Right hindlimb (tissue), 1 donor: ENCODE measurements at regions not wholly inside any gene's neighbourhood (a gene's known extent, or its start where the extent isn't known, plus 50 kb on each side); places are given as distances from the start of the nearest gene placed in this dataset.
"Not testable (repeated sequence)": the region's sequence is repeated elsewhere in the genome, so short reads cannot be mapped to it uniquely, and the experiment has no call there.

Experiments used
- DNase-seq: peaks from one replicate; pipeline ENCODE4 v3.0.0-alpha.2; 2018

DNA sequence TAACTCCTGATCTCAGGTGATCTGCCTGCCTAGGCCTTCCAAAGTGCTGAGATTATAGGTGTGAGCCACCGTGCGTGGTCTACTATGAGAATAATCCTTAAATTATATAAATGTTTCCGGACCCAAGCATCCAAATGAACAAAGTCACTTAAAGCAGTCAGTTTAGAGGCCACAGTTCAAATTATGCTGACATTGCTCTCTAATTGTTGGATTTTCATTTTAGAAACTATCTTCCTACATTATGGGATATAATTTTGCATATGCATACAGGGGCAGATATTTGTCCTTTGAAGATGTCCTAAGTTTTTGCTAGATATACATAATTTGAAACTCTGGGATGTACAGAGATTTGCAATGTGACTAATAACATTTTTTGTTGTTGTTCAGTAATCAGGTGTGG is 390.1 kb downstream of the RND3 start:
- no peak for DNase-seq

DNA sequence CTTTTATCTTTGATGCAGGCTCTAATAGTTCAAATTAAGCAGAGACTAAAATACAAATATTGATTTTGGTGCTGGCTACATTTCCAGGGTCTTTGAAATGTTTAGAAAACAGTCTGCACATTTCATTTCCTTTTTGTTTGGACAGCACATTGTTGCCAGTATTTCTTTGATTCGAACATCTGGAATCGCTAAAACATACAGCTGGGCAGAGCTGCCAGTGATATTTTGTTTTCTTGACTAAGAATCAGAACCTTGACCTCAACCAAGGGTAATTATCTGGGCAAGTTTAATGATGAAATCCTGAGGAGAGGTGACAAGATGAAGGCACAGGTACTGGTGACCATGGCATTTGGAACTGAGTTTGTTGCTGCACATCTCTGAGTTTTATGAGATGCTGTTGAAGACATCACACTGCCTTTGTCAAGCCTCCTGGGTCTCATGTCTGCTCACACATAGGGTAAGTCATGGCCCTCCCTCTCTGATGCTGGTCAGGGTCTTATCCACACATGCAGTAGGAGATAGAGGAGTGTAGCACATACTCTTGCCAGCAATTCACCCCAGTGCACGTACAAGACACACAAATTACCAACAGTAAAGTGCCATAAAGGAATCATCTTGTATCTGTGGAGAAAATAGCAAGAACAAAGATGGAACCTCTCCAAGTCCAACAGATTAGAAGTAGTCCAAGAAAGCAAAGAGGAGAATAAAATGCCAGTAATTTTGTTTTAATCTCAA is 391.9 kb downstream of the RND3 start:
- no peak for DNase-seq

DNA sequence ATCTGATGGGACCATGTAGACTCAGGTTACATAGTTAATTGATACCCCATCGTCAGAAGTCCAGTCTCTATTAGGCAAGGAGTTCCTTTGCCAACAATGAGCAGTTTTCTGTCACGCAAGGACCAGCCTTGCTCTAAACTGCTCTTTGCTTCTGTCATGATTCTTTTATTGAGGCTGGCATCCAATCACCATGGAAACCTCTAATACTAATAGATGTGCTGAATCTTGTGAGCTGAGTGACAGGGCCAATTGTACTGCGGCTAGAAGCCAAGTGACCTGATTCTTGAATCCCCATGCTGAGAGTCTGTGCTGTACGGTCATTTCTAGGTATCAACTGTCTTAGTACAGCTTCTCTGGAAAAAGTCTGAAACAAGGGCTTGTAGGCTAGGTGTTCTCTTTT is 395.6 kb downstream of the RND3 start:
- peak; percentile 56 for DNase-seq

DNA sequence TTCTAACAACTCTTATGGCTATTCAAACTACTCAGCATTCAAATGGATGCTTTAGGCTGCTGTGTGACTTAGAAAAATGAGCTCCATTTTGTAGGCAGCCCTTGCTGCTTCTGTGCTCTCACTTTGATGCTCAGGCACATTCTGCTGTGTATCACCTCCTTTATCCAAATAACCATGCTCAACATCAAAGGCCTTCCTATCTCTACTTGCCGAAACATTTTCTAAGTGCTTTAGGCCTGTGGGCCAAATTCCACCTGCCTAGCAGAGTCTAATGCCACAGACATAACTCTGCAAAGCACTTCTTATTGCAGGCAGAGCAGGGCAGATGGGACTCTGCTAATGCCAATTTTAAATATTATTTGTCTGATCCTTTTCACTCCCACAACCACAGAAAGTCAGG is 397.4 kb downstream of the RND3 start:
- DNase-seq: no peak

DNA sequence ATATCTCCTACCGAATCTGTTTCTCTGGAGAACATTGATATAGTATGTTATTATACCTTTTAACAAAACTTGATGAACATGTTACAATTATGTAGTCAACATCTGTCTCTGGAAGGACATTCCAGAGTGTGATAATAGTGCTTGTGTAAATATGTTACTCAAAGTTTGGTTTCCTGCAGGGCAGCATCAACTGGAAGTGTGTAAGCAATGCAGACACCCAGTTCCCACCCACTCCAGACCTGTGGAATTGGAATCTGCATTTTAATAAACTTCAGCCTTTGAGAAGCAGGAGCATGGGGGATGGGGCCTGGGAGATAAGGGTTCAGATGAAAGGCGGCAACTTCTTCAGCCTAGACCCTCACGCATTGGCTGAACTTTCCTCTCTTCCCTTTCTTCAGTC is 398.9 kb downstream of the RND3 start:
- no peak for DNase-seq

DNA sequence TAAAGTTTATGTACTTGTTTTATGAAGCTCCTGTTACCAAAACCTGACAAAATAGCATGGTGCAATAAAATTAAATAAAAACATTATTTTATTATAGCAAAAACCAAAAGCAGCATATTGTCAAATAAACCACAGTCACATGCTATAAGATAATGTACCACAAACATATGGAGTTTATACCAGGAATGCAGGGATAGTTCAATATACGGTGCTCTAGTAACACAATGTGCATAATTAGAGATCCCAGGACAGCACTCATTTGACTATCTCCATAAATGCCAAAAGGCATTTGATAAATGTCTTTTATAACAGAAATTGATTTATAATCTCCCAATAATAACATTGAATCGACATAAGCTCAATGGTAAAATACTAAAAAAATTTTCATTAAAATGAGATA is 402.0 kb downstream of the RND3 start:
- no peak for DNase-seq

DNA sequence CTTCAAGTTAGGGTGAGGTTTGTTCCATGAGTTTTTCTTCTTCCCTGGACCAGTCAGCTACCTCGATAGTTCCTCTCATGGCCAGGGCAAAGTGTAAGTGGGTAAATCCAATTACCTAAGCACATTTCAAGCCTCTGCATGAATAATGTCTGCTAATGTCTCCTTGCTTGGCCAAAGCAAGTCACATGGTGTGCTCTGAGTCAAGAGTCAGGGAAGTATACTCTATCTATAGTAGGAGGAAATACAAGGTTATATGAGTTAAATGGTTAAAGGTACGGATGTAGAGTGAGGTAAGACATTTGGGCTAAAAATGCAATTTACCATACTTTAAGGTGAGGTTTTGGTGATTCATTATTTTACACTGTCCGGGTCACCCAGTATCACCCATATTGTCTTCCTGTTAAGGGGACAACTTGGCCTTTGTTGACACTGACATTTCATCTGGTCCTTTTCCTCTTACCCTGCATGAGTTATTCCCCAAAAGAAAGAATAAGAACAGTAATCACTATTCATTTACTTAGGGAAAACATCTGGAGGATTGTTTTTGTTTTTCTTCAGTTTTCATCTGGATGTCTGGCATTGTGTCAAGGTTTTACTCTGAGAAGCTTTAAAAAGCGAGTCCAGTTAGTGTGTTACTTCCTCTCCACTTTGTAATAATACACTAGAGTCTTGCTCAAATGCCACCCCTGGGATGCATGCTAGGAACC is 405.5 kb downstream of the RND3 start:
- DNase-seq: peak; percentile 45

DNA sequence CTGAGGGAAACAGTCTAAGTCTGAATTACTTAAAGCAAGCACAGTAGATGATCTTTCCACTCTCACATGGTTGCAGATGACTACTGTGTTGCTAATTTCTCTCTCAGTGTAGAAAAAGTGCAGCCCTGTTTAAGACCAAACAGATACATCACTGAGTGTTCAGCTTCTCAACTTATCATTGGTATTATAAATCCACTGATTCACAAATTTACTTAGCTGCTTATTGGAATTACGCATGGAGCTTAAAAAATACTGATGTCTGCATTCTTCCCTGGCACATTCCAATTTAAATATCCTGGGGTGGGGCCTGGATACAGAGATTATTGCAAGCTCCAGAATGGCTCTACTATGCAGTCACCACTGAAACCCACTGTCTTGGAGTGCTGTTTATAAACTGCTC is 411.2 kb downstream of the RND3 start:
- no peak for DNase-seq

DNA sequence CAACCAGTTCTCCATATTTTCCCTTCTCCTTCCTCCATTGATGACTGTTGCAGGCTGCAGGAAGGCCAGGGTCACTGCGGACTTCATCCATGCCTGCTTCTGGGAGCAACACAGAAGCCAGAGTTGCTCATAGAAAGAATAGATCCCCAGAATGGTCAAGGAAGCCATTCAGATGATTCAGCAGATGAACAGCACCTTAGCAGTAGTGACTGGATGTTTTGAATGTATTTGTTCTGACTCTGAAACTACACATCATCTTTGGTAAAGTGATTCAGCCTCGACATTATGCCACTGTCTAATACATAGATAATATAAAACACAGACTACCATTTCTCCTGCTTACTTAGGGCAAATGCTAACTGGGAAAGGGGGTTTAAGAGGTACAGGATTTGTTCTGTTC is 411.6 kb downstream of the RND3 start:
- DNase-seq: no peak

DNA sequence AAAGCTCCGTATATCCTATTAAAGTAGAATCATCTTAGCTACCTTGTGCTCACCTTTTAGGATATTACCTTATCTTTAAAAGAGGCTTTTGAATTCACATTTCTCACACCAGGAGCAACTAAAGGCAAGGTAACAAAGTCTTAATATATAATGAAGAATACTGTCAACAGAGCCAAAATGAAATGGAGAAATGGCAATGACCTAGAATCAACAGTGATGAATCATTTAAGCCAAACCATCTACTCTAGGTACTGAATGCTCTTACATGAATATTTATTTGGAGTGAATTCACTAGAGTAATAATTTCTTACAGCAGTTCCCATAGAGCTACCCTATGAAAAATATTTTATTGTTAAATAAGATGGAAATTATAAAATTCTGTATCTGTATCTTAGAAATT is 421.0 kb downstream of the RND3 start:
- DNase-seq: no peak

DNA sequence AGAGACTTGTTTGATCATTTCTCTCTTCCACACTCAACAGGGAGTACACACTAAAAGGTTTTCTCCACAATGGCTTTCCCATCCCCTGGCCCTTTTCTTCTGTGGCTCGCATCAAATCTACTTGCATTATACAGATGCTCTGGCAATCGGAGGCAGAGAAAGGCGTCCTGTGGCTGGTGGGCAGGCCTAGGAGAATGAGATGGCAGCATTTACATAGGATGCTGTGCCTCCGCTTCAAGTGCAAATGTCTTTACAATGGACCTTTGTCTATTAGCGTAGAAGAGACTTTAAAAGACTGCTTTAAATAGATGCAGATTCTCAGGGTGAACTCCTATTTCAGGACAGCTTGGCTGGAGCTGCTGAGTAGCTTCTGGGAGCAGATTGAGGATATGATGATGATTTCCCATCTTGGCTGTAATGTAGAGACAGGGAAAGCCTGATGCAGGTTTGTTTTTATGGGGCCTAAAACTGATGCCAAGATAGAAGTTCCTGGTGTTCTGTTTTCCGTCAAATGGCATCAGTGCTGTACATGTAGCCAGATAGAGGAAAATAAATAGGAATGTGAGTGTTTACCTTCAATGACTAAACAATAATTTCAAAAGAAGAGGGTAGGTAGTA is 423.4 kb downstream of the RND3 start:
- no peak for DNase-seq

DNA sequence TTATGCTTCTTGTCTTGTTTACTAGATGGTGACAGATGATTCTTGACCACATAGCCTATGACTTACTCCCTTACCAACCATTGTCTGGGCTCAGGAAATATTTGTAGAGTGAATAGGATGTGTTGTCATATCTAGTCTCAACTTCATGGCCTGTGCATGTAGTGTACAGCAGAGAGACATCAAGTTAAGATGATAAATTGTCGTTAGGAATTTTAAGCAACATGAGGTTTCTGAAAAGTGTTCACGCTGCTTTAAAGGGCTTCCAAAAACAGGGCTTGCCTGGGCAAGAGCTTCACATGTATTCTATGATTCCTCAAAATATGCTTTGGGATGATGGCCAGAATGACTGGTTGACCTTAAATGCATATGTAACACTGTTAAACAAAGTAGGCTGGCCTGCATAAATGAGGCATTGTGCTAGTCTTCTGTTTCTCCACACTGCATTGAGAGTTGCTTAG is 424.0 kb downstream of the RND3 start:
- DNase-seq: no peak

DNA sequence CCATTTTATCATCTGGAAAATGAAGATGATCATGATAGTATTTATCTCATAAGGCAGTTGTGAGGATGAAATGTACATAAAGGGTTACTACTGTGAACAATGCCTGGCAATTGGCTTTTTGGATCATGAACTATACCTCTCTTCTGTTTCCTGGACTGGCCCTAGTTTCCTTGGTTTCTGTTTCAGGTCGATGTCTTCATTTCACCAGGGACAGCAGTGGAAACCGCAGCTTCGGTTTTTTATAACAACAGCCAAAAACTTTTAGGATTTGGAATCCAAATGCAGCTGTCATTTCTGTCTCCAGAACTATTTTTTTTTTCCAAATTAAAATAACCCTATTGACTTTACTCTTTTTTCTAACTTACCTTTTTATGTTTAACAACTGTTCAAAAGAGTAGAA is 425.1 kb downstream of the RND3 start:
- peak; percentile 61 for DNase-seq

DNA sequence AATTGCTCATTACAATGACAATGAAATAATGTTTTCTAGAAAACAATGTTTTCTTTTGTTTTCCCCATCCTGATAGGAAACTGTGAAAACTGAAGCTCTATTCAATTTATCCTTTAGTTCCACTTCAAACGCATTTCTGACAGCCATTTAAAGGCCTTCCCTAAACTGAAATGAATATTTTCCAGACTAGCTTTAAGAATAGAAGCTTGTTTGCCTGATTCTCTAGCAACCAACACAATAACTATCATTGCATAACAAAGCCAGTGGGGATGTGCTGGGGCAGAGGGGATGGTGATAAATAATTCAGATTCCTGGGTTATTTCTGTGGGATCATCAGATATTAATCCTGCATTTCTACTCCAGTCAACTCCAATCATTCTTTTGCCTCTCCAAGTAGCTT is 427.1 kb downstream of the RND3 start:
- DNase-seq: no peak

DNA sequence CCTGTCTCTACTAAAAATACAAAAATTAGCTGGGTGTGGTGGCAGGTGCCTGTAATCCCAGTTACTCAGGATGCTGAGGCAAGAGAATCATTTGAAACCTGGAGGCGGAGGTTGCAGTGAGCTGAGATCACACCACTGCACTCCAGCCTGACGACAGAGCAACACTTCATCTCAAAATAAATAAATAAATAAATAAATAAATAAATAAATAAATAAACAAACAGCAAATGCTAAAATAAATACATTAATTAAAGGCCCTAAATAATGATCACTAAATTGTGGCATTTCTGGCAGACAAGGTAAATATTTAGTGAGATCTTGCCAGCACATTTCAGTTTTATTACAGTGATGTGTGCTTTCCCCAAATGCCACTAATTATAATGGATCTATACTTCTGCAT is 427.8 kb downstream of the RND3 start:
- DNase-seq: not testable (repeated sequence)

DNA sequence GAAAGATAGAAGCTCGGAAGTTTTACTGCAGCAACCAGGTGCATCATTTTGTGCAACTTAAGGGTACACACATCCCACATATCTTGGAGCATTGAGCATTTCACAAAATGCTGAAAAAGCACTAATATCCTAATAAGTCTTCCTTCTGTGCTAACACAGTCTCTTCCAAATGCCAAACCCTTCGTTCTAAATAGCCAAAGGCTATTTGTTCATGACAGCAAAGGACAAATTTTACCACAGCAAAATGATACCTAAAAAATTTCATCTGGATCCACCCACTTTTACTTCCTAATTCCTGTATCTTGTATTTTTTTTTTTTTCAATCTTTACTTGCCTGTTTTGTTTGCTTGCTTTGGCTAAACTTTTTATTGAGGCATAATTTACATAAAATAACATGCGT is 435.0 kb downstream of the RND3 start:
- DNase-seq: no peak

DNA sequence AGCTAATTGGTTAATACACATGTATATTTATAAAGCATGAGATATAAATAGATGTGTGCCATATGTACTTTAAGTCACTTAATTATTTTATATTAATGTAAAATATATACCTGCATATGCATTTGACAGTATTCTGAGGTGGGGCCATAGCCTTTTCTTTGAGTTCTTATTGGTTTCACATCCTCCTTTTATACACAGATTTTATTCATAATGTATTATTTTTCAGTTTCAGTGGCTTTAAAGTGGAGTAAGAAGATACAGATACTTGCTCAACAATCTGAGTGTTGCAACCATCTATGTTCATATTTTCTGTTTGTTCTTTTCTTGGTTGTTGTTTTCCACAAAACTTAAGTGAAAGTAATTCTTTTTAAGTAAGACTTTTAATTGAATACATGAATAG is 436.5 kb downstream of the RND3 start:
- DNase-seq: no peak

DNA sequence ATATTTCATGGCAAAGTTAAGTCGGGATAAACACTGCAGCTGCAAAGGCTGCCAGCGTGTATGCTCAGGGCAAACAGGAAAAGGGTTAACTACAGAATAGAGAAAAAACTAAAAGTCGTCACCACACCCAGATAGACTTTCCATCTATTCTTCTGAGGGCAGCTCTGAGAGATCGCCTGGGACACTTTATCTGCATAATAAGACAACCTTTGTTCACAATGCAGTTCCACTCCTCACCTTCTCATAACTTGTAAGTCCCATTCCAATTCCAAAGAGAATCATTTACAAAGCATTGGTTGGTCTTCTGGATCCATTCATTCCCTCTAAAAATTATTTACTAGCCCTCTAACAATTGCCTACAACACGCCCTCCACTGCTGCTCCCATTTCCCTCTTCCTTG is 437.4 kb downstream of the RND3 start:
- no peak for DNase-seq

DNA sequence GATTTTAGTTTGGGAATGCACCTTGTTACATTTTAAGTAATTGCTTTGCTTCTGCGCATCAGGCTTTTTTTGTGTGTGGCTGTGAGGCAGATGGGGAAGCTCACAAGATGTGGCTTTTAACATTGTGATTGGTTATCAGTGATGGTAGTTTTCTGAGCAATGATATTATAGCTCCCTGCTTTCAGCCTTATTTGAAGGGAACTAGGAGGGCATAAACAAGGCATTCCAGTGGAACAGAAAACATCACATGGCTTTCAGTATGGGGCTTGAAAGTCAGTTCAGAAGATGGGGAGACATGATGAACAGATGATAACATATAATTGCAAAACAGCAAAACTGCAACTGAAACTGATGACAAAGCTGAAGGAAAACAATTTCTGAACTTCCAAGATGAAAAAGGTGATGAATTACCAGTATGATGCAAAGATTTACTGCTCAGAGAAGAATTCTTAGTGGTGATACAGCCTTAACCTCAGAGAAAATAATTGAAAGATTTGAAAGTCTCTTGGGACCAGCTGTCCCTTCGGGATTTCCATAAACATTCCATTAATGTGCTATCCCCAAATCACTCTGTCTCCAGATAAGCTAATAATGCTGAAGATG is 439.7 kb downstream of the RND3 start:
- DNase-seq: no peak

DNA sequence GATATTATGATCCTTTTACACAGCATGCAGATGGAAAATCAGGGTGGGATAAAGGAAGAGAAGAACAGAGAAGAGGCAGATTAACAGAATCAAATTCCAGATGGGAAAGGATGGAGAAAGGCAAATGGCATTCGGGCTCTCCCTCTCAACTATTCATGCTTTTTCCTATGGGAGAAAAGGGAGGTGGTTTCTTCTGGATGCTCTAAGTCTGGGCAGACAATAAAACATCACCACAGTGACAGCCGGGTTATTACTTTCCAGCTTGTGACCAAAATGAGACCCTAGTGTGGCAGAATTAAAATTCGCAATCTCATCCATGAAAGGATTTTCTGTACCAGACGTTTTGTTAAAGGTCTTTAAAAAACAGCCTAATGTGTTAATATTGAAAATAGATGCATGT is 440.7 kb downstream of the RND3 start:
- no peak for DNase-seq

DNA sequence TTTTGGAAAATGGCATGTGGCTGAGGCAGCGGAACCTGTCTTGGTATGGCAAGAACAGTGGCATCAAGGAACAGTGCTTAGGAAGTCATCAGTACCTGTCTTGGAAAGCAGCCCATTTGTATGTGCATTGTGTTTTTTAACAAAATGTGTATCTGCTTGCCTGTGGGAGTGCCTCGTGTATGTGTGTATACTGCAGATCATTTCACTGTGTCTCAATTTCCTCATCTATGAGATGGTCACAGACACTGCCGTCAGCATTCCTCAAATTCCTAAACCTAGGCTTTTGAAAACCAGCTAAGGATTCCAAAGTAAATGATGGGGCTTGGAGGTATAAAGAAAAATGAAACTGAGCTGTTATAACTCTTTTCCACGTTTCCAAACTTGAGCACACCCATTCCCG is 441.3 kb downstream of the RND3 start:
- DNase-seq: no peak

DNA sequence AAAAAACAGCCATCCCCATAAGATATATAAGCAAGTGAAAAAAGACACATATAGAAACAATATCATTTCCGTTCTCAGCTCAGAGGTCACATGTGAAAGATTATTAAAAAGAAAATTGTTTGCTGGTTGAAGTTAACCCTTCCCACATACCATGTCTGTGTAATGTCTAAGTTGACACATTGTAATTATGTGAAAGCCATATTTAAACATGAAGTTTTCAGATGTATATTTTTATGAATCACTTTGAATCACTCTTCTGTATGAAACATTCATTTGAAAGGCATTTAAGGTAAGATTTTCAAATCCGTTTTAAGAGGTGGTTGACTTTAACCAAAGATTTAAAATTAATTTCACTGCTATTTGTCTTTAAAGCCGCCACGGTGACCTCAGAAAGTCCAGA is 441.9 kb downstream of the RND3 start:
- DNase-seq: no peak

DNA sequence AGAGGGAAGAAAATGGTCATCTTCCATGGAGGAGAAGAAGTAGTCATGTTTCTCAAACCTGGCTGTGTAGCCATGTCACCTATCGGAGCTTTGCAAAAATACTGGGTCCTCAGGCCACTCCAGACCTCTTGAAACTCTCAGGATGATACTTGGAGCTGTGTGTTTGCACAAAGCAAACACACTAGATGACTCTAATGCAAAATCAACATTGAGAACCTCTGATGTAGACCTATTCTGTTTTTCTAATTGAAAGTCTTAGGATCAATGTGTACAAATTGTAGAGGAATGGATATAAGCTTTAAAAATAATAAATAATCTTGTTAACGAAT is 444.3 kb downstream of the RND3 start:
- DNase-seq: no peak
